ENCODE measurements at regions not wholly inside any gene's neighbourhood (a gene's known extent, or its start where the extent isn't known, plus 50 kb on each side); places are given as distances from the start of the nearest gene placed in this dataset.

DNA sequence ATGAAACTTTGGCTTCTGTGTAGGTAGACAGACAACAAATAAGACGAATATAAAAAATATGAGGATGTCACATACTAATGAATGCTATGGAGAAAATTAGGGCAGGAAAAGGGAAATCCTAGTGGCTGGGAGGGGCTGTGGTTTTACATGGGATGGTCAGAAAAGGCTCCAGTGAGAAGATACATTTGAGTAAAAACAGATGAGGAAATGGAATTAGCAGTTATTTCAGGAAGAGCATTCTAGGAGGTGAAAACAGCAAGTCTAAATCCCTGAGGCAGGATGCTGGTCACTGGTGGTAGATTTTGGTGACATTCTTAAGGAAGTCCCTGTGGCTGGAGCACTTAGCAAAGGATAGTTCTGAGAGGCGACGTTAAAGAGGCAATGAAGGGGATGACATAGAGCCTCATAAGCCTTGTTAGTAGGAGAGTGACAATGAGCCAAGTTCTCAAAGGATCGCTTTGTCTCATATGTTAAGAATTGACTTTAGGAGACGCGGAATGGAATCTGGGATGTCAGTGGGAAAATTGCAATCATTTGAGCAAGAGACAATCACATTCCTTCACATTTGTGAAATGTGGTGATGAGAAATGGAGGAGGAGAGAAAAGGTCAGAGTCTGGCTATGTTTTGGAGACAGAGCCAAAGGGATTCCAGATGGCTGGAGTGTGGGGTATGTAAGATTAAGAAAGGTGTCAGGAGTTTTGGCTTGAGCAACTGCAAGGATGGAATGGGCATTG is 384.7 kb upstream of the FZD8 start:
- Histone ChIP-seq H3K9me3 (ENCODE audit: control insufficient read depth in 1 of 2, insufficient read depth in 1 of 2, low read depth in 1 of 2, low read length in 2 of 2) (peaks cover 3 to 20% of the 10 kb centered on the region in 2 experiments; a peak in 2 of 4 replicates), H3K27me3 (ENCODE audit: insufficient read depth, low read length) (no peaks in the 10 kb centered on the region), H4K20me1 (ENCODE audit: insufficient read depth) (no peaks in the 10 kb centered on the region), H3K4me1 (ENCODE audit: control insufficient read depth in 1 of 2, insufficient read depth in 2 of 2, low read length in 2 of 2) (no peaks in the 10 kb centered on the region), H3K36me3 (ENCODE audit: control insufficient read depth in 1 of 2, insufficient read depth in 2 of 2, low read length in 2 of 2) (no peaks in the 10 kb centered on the region), H3K4me2 (ENCODE audit: low read length) (no peak overlapping the region), H3K79me2 (ENCODE audit: insufficient read depth, low read length) (no peaks in the 10 kb centered on the region), H3K4me3 (replicated peaks in 1 of 2; ENCODE audit: low read depth in 1 of 2, low read length in 2 of 2) (no peak overlapping the region), H3K27ac (ENCODE audit: low read depth, low read length) (no peak overlapping the region), H3K9ac (ENCODE audit: low read length) (no peak overlapping the region), H3K9me2 (ENCODE audit: insufficient read depth) (no peaks in the 10 kb centered on the region), H2AFZ (ENCODE audit: low read depth, low read length, poor library complexity, severe bottlenecking) (no peak overlapping the region)
- ATAC-seq (no peak), DNase-seq (ENCODE audit: low read depth, low spot score) (no peak)
- ChIA-PET POLR2A (no interaction called here), CTCF (no interaction called here), RAD21 (ENCODE audit: low non-redundant PET in 1 of 2, low total read pairs in 2 of 2, uncharacterized antibody in 2 of 2, unreplicated experiment in 2 of 2) (no interaction called here)
- TF ChIP-seq ZFX (IDR thresholded peaks at IDR 0.05), result no peak
- no peak for TF ChIP-seq RAD21 (IDR thresholded peaks at IDR 0.05; ENCODE audit: low read depth)
- no peak for TF ChIP-seq POLR2A (IDR thresholded peaks at IDR 0.05; ENCODE audit: borderline replicate concordance, extremely low read depth, insufficient read depth, insufficient read length)
- TF ChIP-seq SRF (IDR thresholded peaks at IDR 0.05; ENCODE audit: low read depth), result no peak
- no peak for TF ChIP-seq EZH2 (IDR thresholded peaks at IDR 0.05)
- TF ChIP-seq TCF7L2 (IDR thresholded peaks at IDR 0.05; ENCODE audit: borderline replicate concordance, extremely low read depth, insufficient read depth, insufficient read length), result no peak
- no peak for TF ChIP-seq YY1 (IDR thresholded peaks at IDR 0.05; ENCODE audit: extremely low read depth, insufficient replicate concordance, low read depth, low read length)
- TF ChIP-seq CEBPB (IDR thresholded peaks at IDR 0.05; ENCODE audit: low read depth), result no peak
- no peak for TF ChIP-seq ZNF274 (IDR thresholded peaks at IDR 0.05; ENCODE audit: low read depth, low read length)
- no peak for TF ChIP-seq EZH2phosphoT487 (IDR thresholded peaks at IDR 0.05; ENCODE audit: borderline replicate concordance)
- no peak for TF ChIP-seq SIN3A (IDR thresholded peaks at IDR 0.05; ENCODE audit: low read depth)
- no peak for TF ChIP-seq SP1 (IDR thresholded peaks at IDR 0.05; ENCODE audit: low read depth)
- TF ChIP-seq, protein P1, sequence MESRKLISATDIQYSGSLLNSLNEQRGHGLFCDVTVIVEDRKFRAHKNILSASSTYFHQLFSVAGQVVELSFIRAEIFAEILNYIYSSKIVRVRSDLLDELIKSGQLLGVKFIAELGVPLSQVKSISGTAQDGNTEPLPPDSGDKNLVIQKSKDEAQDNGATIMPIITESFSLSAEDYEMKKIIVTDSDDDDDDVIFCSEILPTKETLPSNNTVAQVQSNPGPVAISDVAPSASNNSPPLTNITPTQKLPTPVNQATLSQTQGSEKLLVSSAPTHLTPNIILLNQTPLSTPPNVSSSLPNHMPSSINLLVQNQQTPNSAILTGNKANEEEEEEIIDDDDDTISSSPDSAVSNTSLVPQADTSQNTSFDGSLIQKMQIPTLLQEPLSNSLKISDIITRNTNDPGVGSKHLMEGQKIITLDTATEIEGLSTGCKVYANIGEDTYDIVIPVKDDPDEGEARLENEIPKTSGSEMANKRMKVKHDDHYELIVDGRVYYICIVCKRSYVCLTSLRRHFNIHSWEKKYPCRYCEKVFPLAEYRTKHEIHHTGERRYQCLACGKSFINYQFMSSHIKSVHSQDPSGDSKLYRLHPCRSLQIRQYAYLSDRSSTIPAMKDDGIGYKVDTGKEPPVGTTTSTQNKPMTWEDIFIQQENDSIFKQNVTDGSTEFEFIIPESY (IDR thresholded peaks at IDR 0.05; ENCODE audit: extremely low read depth, insufficient replicate concordance, low read length), result no peak
- TF ChIP-seq ATF3 (IDR thresholded peaks at IDR 0.05), result no peak
- TF ChIP-seq JUND (IDR thresholded peaks at IDR 0.05), result no peak
- no peak for TF ChIP-seq CBX3 (IDR thresholded peaks at IDR 0.05; ENCODE audit: low read depth)
- TF ChIP-seq EGR1 (IDR thresholded peaks at IDR 0.05; ENCODE audit: low read depth), result no peak
- TF ChIP-seq, protein P2, sequence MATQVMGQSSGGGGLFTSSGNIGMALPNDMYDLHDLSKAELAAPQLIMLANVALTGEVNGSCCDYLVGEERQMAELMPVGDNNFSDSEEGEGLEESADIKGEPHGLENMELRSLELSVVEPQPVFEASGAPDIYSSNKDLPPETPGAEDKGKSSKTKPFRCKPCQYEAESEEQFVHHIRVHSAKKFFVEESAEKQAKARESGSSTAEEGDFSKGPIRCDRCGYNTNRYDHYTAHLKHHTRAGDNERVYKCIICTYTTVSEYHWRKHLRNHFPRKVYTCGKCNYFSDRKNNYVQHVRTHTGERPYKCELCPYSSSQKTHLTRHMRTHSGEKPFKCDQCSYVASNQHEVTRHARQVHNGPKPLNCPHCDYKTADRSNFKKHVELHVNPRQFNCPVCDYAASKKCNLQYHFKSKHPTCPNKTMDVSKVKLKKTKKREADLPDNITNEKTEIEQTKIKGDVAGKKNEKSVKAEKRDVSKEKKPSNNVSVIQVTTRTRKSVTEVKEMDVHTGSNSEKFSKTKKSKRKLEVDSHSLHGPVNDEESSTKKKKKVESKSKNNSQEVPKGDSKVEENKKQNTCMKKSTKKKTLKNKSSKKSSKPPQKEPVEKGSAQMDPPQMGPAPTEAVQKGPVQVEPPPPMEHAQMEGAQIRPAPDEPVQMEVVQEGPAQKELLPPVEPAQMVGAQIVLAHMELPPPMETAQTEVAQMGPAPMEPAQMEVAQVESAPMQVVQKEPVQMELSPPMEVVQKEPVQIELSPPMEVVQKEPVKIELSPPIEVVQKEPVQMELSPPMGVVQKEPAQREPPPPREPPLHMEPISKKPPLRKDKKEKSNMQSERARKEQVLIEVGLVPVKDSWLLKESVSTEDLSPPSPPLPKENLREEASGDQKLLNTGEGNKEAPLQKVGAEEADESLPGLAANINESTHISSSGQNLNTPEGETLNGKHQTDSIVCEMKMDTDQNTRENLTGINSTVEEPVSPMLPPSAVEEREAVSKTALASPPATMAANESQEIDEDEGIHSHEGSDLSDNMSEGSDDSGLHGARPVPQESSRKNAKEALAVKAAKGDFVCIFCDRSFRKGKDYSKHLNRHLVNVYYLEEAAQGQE (IDR thresholded peaks at IDR 0.05; ENCODE audit: low read depth), result no peak
- TF ChIP-seq, protein P3, sequence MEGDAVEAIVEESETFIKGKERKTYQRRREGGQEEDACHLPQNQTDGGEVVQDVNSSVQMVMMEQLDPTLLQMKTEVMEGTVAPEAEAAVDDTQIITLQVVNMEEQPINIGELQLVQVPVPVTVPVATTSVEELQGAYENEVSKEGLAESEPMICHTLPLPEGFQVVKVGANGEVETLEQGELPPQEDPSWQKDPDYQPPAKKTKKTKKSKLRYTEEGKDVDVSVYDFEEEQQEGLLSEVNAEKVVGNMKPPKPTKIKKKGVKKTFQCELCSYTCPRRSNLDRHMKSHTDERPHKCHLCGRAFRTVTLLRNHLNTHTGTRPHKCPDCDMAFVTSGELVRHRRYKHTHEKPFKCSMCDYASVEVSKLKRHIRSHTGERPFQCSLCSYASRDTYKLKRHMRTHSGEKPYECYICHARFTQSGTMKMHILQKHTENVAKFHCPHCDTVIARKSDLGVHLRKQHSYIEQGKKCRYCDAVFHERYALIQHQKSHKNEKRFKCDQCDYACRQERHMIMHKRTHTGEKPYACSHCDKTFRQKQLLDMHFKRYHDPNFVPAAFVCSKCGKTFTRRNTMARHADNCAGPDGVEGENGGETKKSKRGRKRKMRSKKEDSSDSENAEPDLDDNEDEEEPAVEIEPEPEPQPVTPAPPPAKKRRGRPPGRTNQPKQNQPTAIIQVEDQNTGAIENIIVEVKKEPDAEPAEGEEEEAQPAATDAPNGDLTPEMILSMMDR (IDR thresholded peaks at IDR 0.05 in 2 of 3, conservative IDR thresholded peaks at IDR 0.05 in 1 of 3; ENCODE audit: borderline replicate concordance in 1 of 3, insufficient read depth in 1 of 3, low read depth in 2 of 3, low read length in 2 of 3), result no peak
- intact Hi-C loops (cut with micrococcal nuclease), result no loop called here
- no TSS peak for BruUV-seq (replicated peaks)
